IMR-90 (cell line): ENCODE measurements at regions not wholly inside any gene's neighbourhood (a gene's known extent, or its start where the extent isn't known, plus 50 kb on each side); places are given as distances from the start of the nearest gene placed in this dataset.

Source experiments
- ATAC-seq: fragments of 200-7000 bp; cut with Tn5 transposase; 2 replicates; pipeline ENCODE4 v1.9.1; 2020; ENCODE audit warnings: low read depth, mild to moderate bottlenecking, moderate library complexity
- BruUV-seq: library from RNA; stranded (reverse); fragments of 400-500 nt; replicated peaks from 2 replicates; lab custom pipeline; 2021; lab: Mats Ljungman, UMichigan
- CTCF ChIA-PET: fragments of 300-600 bp; formaldehyde crosslinking; extraction: SDS; loops from one replicate; lab custom pipeline; 2021; ENCODE audit warnings: antibody characterized with exemption; lab: Yijun Ruan, JAX
- POLR2A ChIA-PET: fragments of 300-600 bp; sonication (Branson Sonifier 250); formaldehyde crosslinking; loops from one replicate; lab custom pipeline; 2022; ENCODE audit warnings: antibody characterized with exemption; ENCODE audit not compliant: unreplicated experiment; lab: Charles Lee
- DNase-seq: peaks from one replicate; pipeline ENCODE4 v3.0.0; 2013
- H2AFZ ChIP-seq: replicated peaks from 2 replicates; pipeline ENCODE3; 2013; ENCODE audit warnings: low read length, mild to moderate bottlenecking; ENCODE audit not compliant: poor library complexity
- H2AK5ac ChIP-seq: 2 replicates; pipeline ENCODE4 v1.6.1; 2013; ENCODE audit warnings: low read depth, low read length, inconsistent platforms
- H2AK9ac ChIP-seq: replicated peaks from 2 replicates; pipeline ENCODE3; 2013; ENCODE audit warnings: mild to moderate bottlenecking, low read depth, low read length, moderate library complexity; ENCODE audit not compliant: poor library complexity
- H2BK120ac ChIP-seq: 2 replicates; pipeline ENCODE4 v1.6.1; 2013; ENCODE audit warnings: low read depth, low read length, inconsistent platforms
- H2BK15ac ChIP-seq: 3 replicates; pipeline ENCODE4 v1.6.1; 2013; ENCODE audit warnings: low read depth, low read length, inconsistent platforms
- H2BK20ac ChIP-seq: 2 replicates; pipeline ENCODE4 v1.6.1; 2013; ENCODE audit warnings: low read depth, mild to moderate bottlenecking, inconsistent platforms, low read length, moderate library complexity
- H2BK5ac ChIP-seq: 2 replicates; pipeline ENCODE4 v1.6.1; 2013; ENCODE audit warnings: mild to moderate bottlenecking, low read depth, low read length, inconsistent platforms; ENCODE audit not compliant: poor library complexity, severe bottlenecking
- H3K14ac ChIP-seq: replicated peaks from 2 replicates; pipeline ENCODE4 v1.6.1; 2013; ENCODE audit warnings: low read depth, low read length, inconsistent platforms
- H3K18ac ChIP-seq: 2 replicates; pipeline ENCODE4 v1.6.1; 2013; ENCODE audit warnings: low read depth, low read length, control low read depth
- H3K23ac ChIP-seq: 2 replicates; pipeline ENCODE4 v1.6.1; 2013; ENCODE audit warnings: low read depth, low read length, inconsistent platforms
- H3K27ac ChIP-seq: 2 replicates; pipeline ENCODE4 v1.5.1; 2013; ENCODE audit warnings: mild to moderate bottlenecking, control low read depth, low read length; ENCODE audit not compliant: insufficient read depth
- H3K27me3 ChIP-seq: 2 replicates; pipeline ENCODE4 v1.6.1; 2013; ENCODE audit warnings: low read length; ENCODE audit not compliant: control insufficient read depth, insufficient read depth
- H3K36me3 ChIP-seq: 2 replicates; pipeline ENCODE4 v1.6.1; 2013; ENCODE audit warnings: low read length, mixed read lengths; ENCODE audit not compliant: control insufficient read depth, insufficient read depth
- H3K4ac ChIP-seq: 2 replicates; pipeline ENCODE4 v1.6.1; 2013; ENCODE audit warnings: low read depth, low read length, inconsistent platforms
- H3K4me1 ChIP-seq: 2 replicates; pipeline ENCODE4 v1.6.1; 2013; ENCODE audit warnings: low read length, mixed read lengths; ENCODE audit not compliant: control insufficient read depth, insufficient read depth
- H3K4me2 ChIP-seq: 2 replicates; pipeline ENCODE4 v1.6.1; 2013; ENCODE audit warnings: low read depth, mild to moderate bottlenecking, control low read depth, low read length, moderate library complexity
- H3K4me3 ChIP-seq: 2 replicates; pipeline ENCODE4 v1.5.1; 2013; ENCODE audit warnings: low read depth, mild to moderate bottlenecking, control low read depth, low read length, moderate library complexity; ENCODE audit not compliant: insufficient read depth
- H3K56ac ChIP-seq: 2 replicates; pipeline ENCODE4 v1.6.1; 2013; ENCODE audit warnings: low read length, inconsistent platforms; ENCODE audit not compliant: insufficient read depth; ENCODE audit errors: extremely low read depth
- H3K79me1 ChIP-seq, 2 experiments: 2 replicates each; pipeline ENCODE4 v1.6.1; 2013; ENCODE audit warnings: low read length in 2 of 2, inconsistent platforms in 1 of 2, low read depth in 1 of 2
- H3K9ac ChIP-seq: 2 replicates; pipeline ENCODE4 v1.6.1; 2013; ENCODE audit warnings: low read depth, low read length, control low read depth
- H3K9me1 ChIP-seq: 2 replicates; pipeline ENCODE4 v1.6.1; 2013; ENCODE audit warnings: low read length, inconsistent platforms; ENCODE audit not compliant: insufficient read depth
- H3K9me3 ChIP-seq: 2 replicates; pipeline ENCODE4 v1.6.1; 2013; ENCODE audit warnings: low read length; ENCODE audit not compliant: control insufficient read depth, insufficient read depth
- H4K20me1 ChIP-seq: 2 replicates; pipeline ENCODE4 v1.6.1; 2013; ENCODE audit warnings: low read length, inconsistent platforms; ENCODE audit not compliant: insufficient read depth
- H4K5ac ChIP-seq: 2 replicates; pipeline ENCODE4 v1.6.1; 2013; ENCODE audit warnings: mild to moderate bottlenecking, low read depth, low read length, control low read depth
- H4K8ac ChIP-seq, 2 experiments: 2 replicates each; pipeline ENCODE4 v1.6.1; 2013; ENCODE audit warnings: low read depth in 2 of 2, low read length in 2 of 2, control low read depth in 1 of 2, inconsistent platforms in 1 of 2
- H4K91ac ChIP-seq: 2 replicates; pipeline ENCODE4 v1.6.1; 2013; ENCODE audit warnings: low read depth, low read length, inconsistent platforms; ENCODE audit not compliant: insufficient read depth
- CHD1 ChIP-seq: IDR thresholded peaks from 2 replicates; pipeline ENCODE4 v1.6.1; 2012; ENCODE audit warnings: low read depth, low read length, improper control_type of control experiment
- FOS ChIP-seq: fragments of 150-350 bp; IDR thresholded peaks from 2 replicates; pipeline ENCODE4 v1.6.1; 2016; ENCODE audit warnings: low read depth, low read length
- MAFK ChIP-seq: IDR thresholded peaks from 2 replicates; pipeline ENCODE4 v1.6.1; 2012; ENCODE audit warnings: low read depth, low read length, improper control_type of control experiment
- MAZ ChIP-seq: IDR thresholded peaks from 2 replicates; pipeline ENCODE4 v1.6.1; 2012; ENCODE audit warnings: low read depth, mild to moderate bottlenecking, low read length, improper control_type of control experiment, moderate library complexity, borderline replicate concordance
- NFE2L2 ChIP-seq: fragments of 150-350 bp; IDR thresholded peaks from 2 replicates; pipeline ENCODE4 v1.6.1; 2016; ENCODE audit warnings: low read depth, mild to moderate bottlenecking, low read length
- RAD21 ChIP-seq: IDR thresholded peaks from 2 replicates; pipeline ENCODE4 v1.6.1; 2012; ENCODE audit warnings: low read length, improper control_type of control experiment
- RFX5 ChIP-seq: IDR thresholded peaks from 2 replicates; pipeline ENCODE4 v1.8.0; 2012; ENCODE audit warnings: low read depth, mild to moderate bottlenecking, low read length, moderate library complexity
- SMC3 ChIP-seq: fragments of 150-350 bp; IDR thresholded peaks from 2 replicates; pipeline ENCODE4 v1.6.1; 2016; ENCODE audit warnings: low read depth, mild to moderate bottlenecking, antibody characterized with exemption, low read length, moderate library complexity
- dilution Hi-C: fragments of 300-500 bp; cut with HindIII; formaldehyde crosslinking; loops from one replicate; pipeline ENCODE4 v1.14.3; 2018; ENCODE audit warnings: low sequenced_read_pairs; ENCODE audit not compliant: unreplicated experiment
- in situ Hi-C: fragments of 300-500 bp; cut with MboI; formaldehyde crosslinking; loops from 3 replicates; pipeline ENCODE4 v1.14.3; 2019; ENCODE audit warnings: low sequenced_read_pairs, inconsistent platforms, mixed read lengths
- intact Hi-C: fragments of 100-400 bp; cut with micrococcal nuclease; formaldehyde crosslinking; loops from 2 replicates; pipeline ENCODE4 v1.10.0; 2022
- TF ChIP-seq, protein P1 (sequence below): fragments of 150-350 bp; IDR thresholded peaks from 2 replicates; pipeline ENCODE4 v1.6.1; 2016; ENCODE audit warnings: low read depth, mild to moderate bottlenecking, low read length, moderate library complexity, borderline replicate concordance
- TF ChIP-seq, protein P2 (sequence below): conservative IDR thresholded peaks from 2 replicates; pipeline ENCODE4 v1.5.1; 2012; ENCODE audit warnings: mild to moderate bottlenecking, low read depth, low read length, improper control_type of control experiment
- TF ChIP-seq, protein P3 (sequence below): fragments of 150-350 bp; IDR thresholded peaks from 2 replicates; pipeline ENCODE4 v1.6.1; 2017; ENCODE audit warnings: mild to moderate bottlenecking, antibody characterized with exemption, low read length, low read depth

DNA sequence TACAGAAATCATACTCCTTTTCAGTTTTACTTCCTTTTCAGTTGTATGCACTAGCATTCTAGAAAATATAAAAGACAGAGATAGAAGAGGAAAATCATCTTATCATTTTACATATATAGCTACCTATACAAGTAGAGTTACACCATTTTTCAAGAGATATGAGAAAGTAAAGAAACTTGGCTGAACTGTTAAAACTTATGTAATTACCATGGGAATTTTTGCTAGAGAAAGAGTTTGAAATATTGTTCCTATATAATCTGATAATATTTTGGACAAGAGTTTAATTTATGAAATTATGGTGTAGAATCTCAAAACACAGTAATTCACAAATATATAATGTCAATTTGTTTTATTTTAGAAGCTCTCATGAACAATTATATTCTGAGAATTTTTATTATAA, 180.8 kb downstream of the PLPPR4 start:
- H4K5ac ChIP-seq = no peak overlapping the region
- no peaks in the 10 kb centered on the region for H4K20me1 ChIP-seq
- H3K36me3 ChIP-seq = no peaks in the 10 kb centered on the region
- no peaks in the 10 kb centered on the region for H3K27me3 ChIP-seq
- no peak overlapping the region for H3K4ac ChIP-seq
- no peak overlapping the region for H3K4me3 ChIP-seq
- in situ Hi-C loops = no loop called here
- H2BK120ac ChIP-seq = no peak overlapping the region
- DNase-seq (no peak), ATAC-seq (no peak)
- no peak overlapping the region for H3K56ac ChIP-seq
- no peak overlapping the region for H4K8ac ChIP-seq
- H2BK5ac ChIP-seq = no peak overlapping the region
- POLR2A ChIA-PET = no interaction called here
- no peak overlapping the region for H3K18ac ChIP-seq
- no peak overlapping the region for H3K14ac ChIP-seq
- no peak overlapping the region for H3K27ac ChIP-seq
- H2BK20ac ChIP-seq = no peak overlapping the region
- no peaks in the 10 kb centered on the region for H3K4me1 ChIP-seq
- dilution Hi-C loops = no loop called here
- no peaks in the 10 kb centered on the region for H3K9me3 ChIP-seq
- BruUV-seq = no TSS peak
- CTCF ChIA-PET = interaction anchor here (0.6 to 0.7 kb wide), 2 partner anchors 13 to 262 kb away, joined by 4 to 6 read pairs; no protein-coding TSS in a partner anchor
- no peak overlapping the region for H2AK5ac ChIP-seq
- no peaks in the 10 kb centered on the region for H3K9me1 ChIP-seq
- intact Hi-C loops = loop anchor here (5.0 kb wide), 1 partner anchor 178 kb away; no protein-coding TSS in a partner anchor
- H3K23ac ChIP-seq = no peak overlapping the region
- H4K91ac ChIP-seq = no peak overlapping the region
- H2AFZ ChIP-seq = no peak overlapping the region
- no peak for TF ChIP-seq SMC3
- no peak for TF ChIP-seq MAZ
- TF ChIP-seq MAFK = no peak
- TF ChIP-seq RFX5 = no peak
- TF ChIP-seq, protein P1, sequence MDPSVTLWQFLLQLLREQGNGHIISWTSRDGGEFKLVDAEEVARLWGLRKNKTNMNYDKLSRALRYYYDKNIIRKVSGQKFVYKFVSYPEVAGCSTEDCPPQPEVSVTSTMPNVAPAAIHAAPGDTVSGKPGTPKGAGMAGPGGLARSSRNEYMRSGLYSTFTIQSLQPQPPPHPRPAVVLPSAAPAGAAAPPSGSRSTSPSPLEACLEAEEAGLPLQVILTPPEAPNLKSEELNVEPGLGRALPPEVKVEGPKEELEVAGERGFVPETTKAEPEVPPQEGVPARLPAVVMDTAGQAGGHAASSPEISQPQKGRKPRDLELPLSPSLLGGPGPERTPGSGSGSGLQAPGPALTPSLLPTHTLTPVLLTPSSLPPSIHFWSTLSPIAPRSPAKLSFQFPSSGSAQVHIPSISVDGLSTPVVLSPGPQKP = no peak
- TF ChIP-seq, protein P2, sequence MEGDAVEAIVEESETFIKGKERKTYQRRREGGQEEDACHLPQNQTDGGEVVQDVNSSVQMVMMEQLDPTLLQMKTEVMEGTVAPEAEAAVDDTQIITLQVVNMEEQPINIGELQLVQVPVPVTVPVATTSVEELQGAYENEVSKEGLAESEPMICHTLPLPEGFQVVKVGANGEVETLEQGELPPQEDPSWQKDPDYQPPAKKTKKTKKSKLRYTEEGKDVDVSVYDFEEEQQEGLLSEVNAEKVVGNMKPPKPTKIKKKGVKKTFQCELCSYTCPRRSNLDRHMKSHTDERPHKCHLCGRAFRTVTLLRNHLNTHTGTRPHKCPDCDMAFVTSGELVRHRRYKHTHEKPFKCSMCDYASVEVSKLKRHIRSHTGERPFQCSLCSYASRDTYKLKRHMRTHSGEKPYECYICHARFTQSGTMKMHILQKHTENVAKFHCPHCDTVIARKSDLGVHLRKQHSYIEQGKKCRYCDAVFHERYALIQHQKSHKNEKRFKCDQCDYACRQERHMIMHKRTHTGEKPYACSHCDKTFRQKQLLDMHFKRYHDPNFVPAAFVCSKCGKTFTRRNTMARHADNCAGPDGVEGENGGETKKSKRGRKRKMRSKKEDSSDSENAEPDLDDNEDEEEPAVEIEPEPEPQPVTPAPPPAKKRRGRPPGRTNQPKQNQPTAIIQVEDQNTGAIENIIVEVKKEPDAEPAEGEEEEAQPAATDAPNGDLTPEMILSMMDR = no peak
- no peak for TF ChIP-seq FOS
- no peak for TF ChIP-seq CHD1
- TF ChIP-seq RAD21 = no peak
- TF ChIP-seq NFE2L2 = no peak
- TF ChIP-seq, protein P3, sequence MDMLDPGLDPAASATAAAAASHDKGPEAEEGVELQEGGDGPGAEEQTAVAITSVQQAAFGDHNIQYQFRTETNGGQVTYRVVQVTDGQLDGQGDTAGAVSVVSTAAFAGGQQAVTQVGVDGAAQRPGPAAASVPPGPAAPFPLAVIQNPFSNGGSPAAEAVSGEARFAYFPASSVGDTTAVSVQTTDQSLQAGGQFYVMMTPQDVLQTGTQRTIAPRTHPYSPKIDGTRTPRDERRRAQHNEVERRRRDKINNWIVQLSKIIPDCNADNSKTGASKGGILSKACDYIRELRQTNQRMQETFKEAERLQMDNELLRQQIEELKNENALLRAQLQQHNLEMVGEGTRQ = no peak
- no peak overlapping the region for H2AK9ac ChIP-seq
- no peak overlapping the region for H3K9ac ChIP-seq
- no peak overlapping the region for H3K4me2 ChIP-seq
- no peaks in the 10 kb centered on the region for H3K79me1 ChIP-seq
- H2BK15ac ChIP-seq = no peak overlapping the region
